BE2C (cell line): ENCODE measurements at regions not wholly inside any gene's neighbourhood (a gene's known extent, or its start where the extent isn't known, plus 50 kb on each side); places are given as distances from the start of the nearest gene placed in this dataset.
"Not testable (repeated sequence)": the region's sequence is repeated elsewhere in the genome, so short reads cannot be mapped to it uniquely, and the experiment has no call there.

Experiments
- DNase-seq: peaks from one replicate; pipeline ENCODE4 v3.0.0-alpha.2; 2020
- H3K27me3 ChIP-seq: fragments of 250-450 bp; sonication (Bioruptor Pico); 2 replicates; pipeline ENCODE4 v1.5.1; 2020; ENCODE audit warnings: mild to moderate bottlenecking
- H3K36me3 ChIP-seq: fragments of 250-450 bp; sonication (Bioruptor Pico); 2 replicates; pipeline ENCODE4 v1.5.1; 2020; ENCODE audit warnings: mild to moderate bottlenecking
- H3K4me1 ChIP-seq: fragments of 250-450 bp; sonication (Bioruptor Pico); 2 replicates; pipeline ENCODE4 v1.5.1; 2020
- H3K4me3 ChIP-seq: 2 replicates; pipeline ENCODE4 v1.5.1; 2011; ENCODE audit warnings: low read depth, low read length
- H3K9me3 ChIP-seq: fragments of 250-450 bp; sonication (Bioruptor Pico); 2 replicates; pipeline ENCODE4 v1.5.1; 2020
- CTCF ChIP-seq: IDR thresholded peaks from 2 replicates; pipeline ENCODE4 v1.5.1; 2012; ENCODE audit warnings: mild to moderate bottlenecking, low read depth, low read length

- H3K27me3 ChIP-seq = no peaks in the 10 kb centered on the region
- no peaks in the 10 kb centered on the region for H3K9me3 ChIP-seq
- DNase-seq = no peak
- TF ChIP-seq CTCF = no peak
- no peak overlapping the region for H3K4me3 ChIP-seq
- H3K36me3 ChIP-seq = no peaks in the 10 kb centered on the region
- H3K4me1 ChIP-seq = no peaks in the 10 kb centered on the region
These were observed 469.8 kb downstream of the ZNF536 start for GRCh38 chr19:30841934-30842333.

GRCh38 chr19:30830875-30831274 is 458.7 kb downstream of the ZNF536 start:
- TF ChIP-seq CTCF = no peak
- no peak for DNase-seq
- Histone ChIP-seq H3K27me3 (no peaks in the 10 kb centered on the region), H3K4me3 (no peak overlapping the region), H3K4me1 (no peaks in the 10 kb centered on the region), H3K9me3 (no peaks in the 10 kb centered on the region; the same call in 1 of the 2 replicates), H3K36me3 (no peaks in the 10 kb centered on the region; the same call in 1 of the 2 replicates)

- not testable (repeated sequence) for DNase-seq, H3K27me3 ChIP-seq, H3K4me3 ChIP-seq, H3K4me1 ChIP-seq, H3K36me3 ChIP-seq, H3K9me3 ChIP-seq
These were observed 453.3 kb downstream of the ZNF536 start for GRCh38 chr19:30825505-30825904.

GRCh38 chr19:30824809-30825208 is 452.6 kb downstream of the ZNF536 start:
- no peak for DNase-seq
- Histone ChIP-seq H3K4me3 (no peak overlapping the region), H3K4me1 (no peaks in the 10 kb centered on the region)

GRCh38 chr19:30817965-30818567 is 445.9 kb downstream of the ZNF536 start:
- no peak for DNase-seq
- H3K4me1 ChIP-seq = no peaks in the 10 kb centered on the region
- H3K4me3 ChIP-seq = no peak overlapping the region

More at GRCh38 chr19:30824809-30825208, 452.6 kb downstream of the ZNF536 start:
- no peak for TF ChIP-seq CTCF
- no peaks in the 10 kb centered on the region for H3K27me3 ChIP-seq
- no peaks in the 10 kb centered on the region for H3K9me3 ChIP-seq
- no peaks in the 10 kb centered on the region for H3K36me3 ChIP-seq

GRCh38 chr19:30817197-30817596 is 445.0 kb downstream of the ZNF536 start:
- no peak for TF ChIP-seq CTCF
- Histone ChIP-seq H3K4me1 (no peaks in the 10 kb centered on the region), H3K36me3 (no peaks in the 10 kb centered on the region), H3K9me3 (no peaks in the 10 kb centered on the region), H3K4me3 (no peak overlapping the region), H3K27me3 (no peaks in the 10 kb centered on the region)
- DNase-seq = no peak

More at GRCh38 chr19:30817965-30818567, 445.9 kb downstream of the ZNF536 start:
- Histone ChIP-seq H3K36me3 (no peaks in the 10 kb centered on the region), H3K27me3 (no peaks in the 10 kb centered on the region), H3K9me3 (no peaks in the 10 kb centered on the region)
- TF ChIP-seq CTCF = no peak
